Mucosa of rectum (tissue), 2 donors: ENCODE measurements at regions not wholly inside any gene's neighbourhood (a gene's known extent, or its start where the extent isn't known, plus 50 kb on each side); places are given as distances from the start of the nearest gene placed in this dataset.

Source experiments
- H3K27ac ChIP-seq, 2 donors: one replicate each; pipeline ENCODE4 v1.7.0; 2013; ENCODE audit warnings: inconsistent platforms in 2 of 2, low read depth in 2 of 2, low read length in 2 of 2
- H3K27me3 ChIP-seq, 2 donors: one replicate each; pipeline ENCODE4 v1.7.0; 2013; ENCODE audit warnings: low read length in 2 of 2; ENCODE audit not compliant: control insufficient read depth in 2 of 2, insufficient read depth in 2 of 2
- H3K36me3 ChIP-seq, 2 donors: one replicate each; pipeline ENCODE4 v1.7.0; 2013; ENCODE audit warnings: low read length in 2 of 2; ENCODE audit not compliant: control insufficient read depth in 2 of 2, insufficient read depth in 2 of 2
- H3K4me1 ChIP-seq, 2 donors: one replicate each; pipeline ENCODE4 v1.7.0; 2013; ENCODE audit warnings: low read length in 2 of 2, mild to moderate bottlenecking in 1 of 2; ENCODE audit not compliant: control insufficient read depth in 2 of 2, insufficient read depth in 2 of 2
- H3K4me3 ChIP-seq, 2 donors: one replicate each; pipeline ENCODE4 v1.7.0; 2013; ENCODE audit warnings: low read length in 2 of 2
- H3K9ac ChIP-seq, 2 donors: one replicate each; pipeline ENCODE4 v1.7.0; 2013; ENCODE audit warnings: low read length in 2 of 2, low read depth in 1 of 2, mild to moderate bottlenecking in 1 of 2
- H3K9me3 ChIP-seq, 2 donors: one replicate each; pipeline ENCODE4 v1.7.0; 2013; ENCODE audit warnings: low read length in 2 of 2; ENCODE audit not compliant: control insufficient read depth in 2 of 2
- donor health status: healthy.
- donor health status: Normal muscosa, but diverticular disease.

- H3K9ac ChIP-seq: peak overlapping the region; percentile 17 to 55
- H3K36me3 ChIP-seq: no peaks in the 10 kb centered on the region
- peak overlapping the region; percentile 61 to 67 for H3K4me3 ChIP-seq
- no peaks in the 10 kb centered on the region for H3K9me3 ChIP-seq
- H3K27me3 ChIP-seq: no peaks in the 10 kb centered on the region
- H3K4me1 ChIP-seq: peaks cover 0 to 7% of the 10 kb centered on the region in 2 donors
- H3K27ac ChIP-seq: no peak overlapping the region
Observed at GRCh38 chr18:22560275-22560610, 142.5 kb upstream of the CTAGE1 start.

- Histone ChIP-seq H3K4me1 (peaks cover 0 to 7% of the 10 kb centered on the region in 2 donors), H3K27me3 (peaks cover 0 to 2% of the 10 kb centered on the region in 2 donors), H3K9ac (no peak overlapping the region), H3K36me3 (no peaks in the 10 kb centered on the region), H3K9me3 (no peaks in the 10 kb centered on the region), H3K27ac (no peak overlapping the region), H3K4me3 (no peak overlapping the region)
Observed at GRCh38 chr18:22560797-22561196, 143.1 kb upstream of the CTAGE1 start.

GRCh38 chr18:22563164-22563583 is 145.5 kb upstream of the CTAGE1 start:
- Histone ChIP-seq H3K36me3 (no peaks in the 10 kb centered on the region), H3K9me3 (no peaks in the 10 kb centered on the region), H3K27me3 (peaks cover 0 to 2% of the 10 kb centered on the region in 2 donors), H3K27ac (no peak overlapping the region), H3K4me3 (peak overlapping the region in 1 of 2 donors; percentile 42), H3K4me1 (peaks cover 0 to 7% of the 10 kb centered on the region in 2 donors), H3K9ac (no peak overlapping the region)

- H3K36me3 ChIP-seq: no peaks in the 10 kb centered on the region
- H3K9me3 ChIP-seq: no peaks in the 10 kb centered on the region
- H3K9ac ChIP-seq: no peak overlapping the region
- H3K27me3 ChIP-seq: peaks cover 0 to 2% of the 10 kb centered on the region in 2 donors
- H3K27ac ChIP-seq: no peak overlapping the region
- H3K4me1 ChIP-seq: peaks cover 0 to 7% of the 10 kb centered on the region in 2 donors
- no peak overlapping the region for H3K4me3 ChIP-seq
Observed at GRCh38 chr18:22564036-22564435, 146.3 kb upstream of the CTAGE1 start.

GRCh38 chr18:22566703-22567420 is 149.1 kb upstream of the CTAGE1 start:
- H3K4me1 ChIP-seq: no peaks in the 10 kb centered on the region
- no peak overlapping the region for H3K4me3 ChIP-seq
- no peak overlapping the region for H3K9ac ChIP-seq
- H3K9me3 ChIP-seq: no peaks in the 10 kb centered on the region
- no peak overlapping the region for H3K27ac ChIP-seq
- peaks cover 0 to 2% of the 10 kb centered on the region in 2 donors for H3K27me3 ChIP-seq
- no peaks in the 10 kb centered on the region for H3K36me3 ChIP-seq

GRCh38 chr18:22567794-22568193 is 150.1 kb upstream of the CTAGE1 start:
- no peak overlapping the region for H3K4me3 ChIP-seq
- no peaks in the 10 kb centered on the region for H3K9me3 ChIP-seq
- H3K27ac ChIP-seq: no peak overlapping the region
- no peak overlapping the region for H3K9ac ChIP-seq
- peaks cover 0 to 2% of the 10 kb centered on the region in 2 donors for H3K27me3 ChIP-seq
- H3K4me1 ChIP-seq: no peaks in the 10 kb centered on the region
- H3K36me3 ChIP-seq: no peaks in the 10 kb centered on the region

GRCh38 chr18:22570492-22570891 is 152.8 kb upstream of the CTAGE1 start:
- Histone ChIP-seq H3K27me3 (peaks cover 0 to 2% of the 10 kb centered on the region in 2 donors), H3K9ac (no peak overlapping the region), H3K4me3 (no peak overlapping the region), H3K9me3 (no peaks in the 10 kb centered on the region), H3K27ac (no peak overlapping the region), H3K4me1 (no peaks in the 10 kb centered on the region), H3K36me3 (no peaks in the 10 kb centered on the region)

- no peak overlapping the region for H3K4me3 ChIP-seq
- no peak overlapping the region for H3K9ac ChIP-seq
- no peaks in the 10 kb centered on the region for H3K9me3 ChIP-seq
Observed at GRCh38 chr18:22572341-22572740, 154.6 kb upstream of the CTAGE1 start.

GRCh38 chr18:22579271-22579670 is 161.6 kb upstream of the CTAGE1 start:
- Histone ChIP-seq H3K27me3 (no peaks in the 10 kb centered on the region), H3K4me3 (no peak overlapping the region), H3K9me3 (no peaks in the 10 kb centered on the region), H3K36me3 (no peaks in the 10 kb centered on the region), H3K4me1 (no peaks in the 10 kb centered on the region), H3K27ac (no peak overlapping the region), H3K9ac (no peak overlapping the region)

More at GRCh38 chr18:22572341-22572740, 154.6 kb upstream of the CTAGE1 start:
- Histone ChIP-seq H3K36me3 (no peaks in the 10 kb centered on the region), H3K27ac (no peak overlapping the region), H3K27me3 (no peaks in the 10 kb centered on the region), H3K4me1 (no peaks in the 10 kb centered on the region)

- Histone ChIP-seq H3K9ac (no peak overlapping the region), H3K27ac (no peak overlapping the region), H3K4me3 (no peak overlapping the region), H3K27me3 (no peaks in the 10 kb centered on the region), H3K9me3 (no peaks in the 10 kb centered on the region), H3K36me3 (no peaks in the 10 kb centered on the region), H3K4me1 (no peaks in the 10 kb centered on the region)
Observed at GRCh38 chr18:22585333-22585732, 167.6 kb upstream of the CTAGE1 start.
